ENCODE measurements at regions not wholly inside any gene's neighbourhood (a gene's known extent, or its start where the extent isn't known, plus 50 kb on each side); places are given as distances from the start of the nearest gene placed in this dataset.

- ATAC-seq: no peak
- Histone ChIP-seq H3K27me3 (no peaks in the 10 kb centered on the region), H3K36me3 (no peaks in the 10 kb centered on the region), H3K4me1 (no peaks in the 10 kb centered on the region), H3K4me3 (no peak overlapping the region), H3K27ac (no peak overlapping the region), H3K9me3 (no peaks in the 10 kb centered on the region)
- 34% methylated on average over 2 of the region's 2 CpGs for WGBS (ENCODE audit: insufficient coverage, low coverage, low lambda C conversion rate, missing lambda C conversion rate)
- no peak for DNase-seq
- intact Hi-C loops (cut with DNase I): no loop called here
- TF ChIP-seq CTCF (IDR thresholded peaks at IDR 0.05) (no peak), POLR2A (IDR thresholded peaks at IDR 0.05) (no peak)
These were observed 371.2 kb downstream of the SPRY1 start for GRCh38 chr4:123767806-123768205.

- intact Hi-C loops (cut with DNase I): loop anchor here in 1 of 2 donors (10.0 kb wide), 1 partner anchor 484 kb away; no protein-coding TSS in a partner anchor
- DNase-seq (no peak), ATAC-seq (no peak)
- 90% methylated on average over 2 of the region's 3 CpGs for WGBS (ENCODE audit: insufficient coverage, low coverage, low lambda C conversion rate, missing lambda C conversion rate)
- TF ChIP-seq POLR2A (IDR thresholded peaks at IDR 0.05) (no peak), CTCF (IDR thresholded peaks at IDR 0.05) (no peak)
- Histone ChIP-seq H3K9me3 (no peaks in the 10 kb centered on the region), H3K4me3 (no peak overlapping the region), H3K27me3 (no peaks in the 10 kb centered on the region), H3K36me3 (no peaks in the 10 kb centered on the region), H3K4me1 (no peaks in the 10 kb centered on the region), H3K27ac (no peak overlapping the region)
These were observed 374.3 kb downstream of the SPRY1 start for GRCh38 chr4:123770884-123771283.

GRCh38 chr4:123776267-123776666 lies 379.7 kb downstream of the SPRY1 start:
- TF ChIP-seq POLR2A (IDR thresholded peaks at IDR 0.05): no peak
- TF ChIP-seq CTCF (IDR thresholded peaks at IDR 0.05): no peak
- no peak overlapping the region for H3K27ac ChIP-seq
- ATAC-seq: no peak
- no peaks in the 10 kb centered on the region for H3K4me1 ChIP-seq
- no peak overlapping the region for H3K4me3 ChIP-seq
- no peak for DNase-seq
- 83% methylated on average over 1 of the region's 1 CpG for WGBS (ENCODE audit: insufficient coverage, low coverage, low lambda C conversion rate, missing lambda C conversion rate)
- H3K36me3 ChIP-seq: no peaks in the 10 kb centered on the region
- intact Hi-C loops (cut with DNase I): loop anchor here in 1 of 2 donors (10.0 kb wide), 1 partner anchor 479 kb away; no protein-coding TSS in a partner anchor
- H3K9me3 ChIP-seq: no peaks in the 10 kb centered on the region
- H3K27me3 ChIP-seq: no peaks in the 10 kb centered on the region

GRCh38 chr4:123777373-123777772 lies 380.8 kb downstream of the SPRY1 start:
- Histone ChIP-seq H3K36me3 (no peaks in the 10 kb centered on the region), H3K27ac (no peak overlapping the region), H3K4me1 (no peaks in the 10 kb centered on the region), H3K9me3 (no peaks in the 10 kb centered on the region), H3K4me3 (no peak overlapping the region), H3K27me3 (no peaks in the 10 kb centered on the region)
- 20% methylated on average over 1 of the region's 1 CpG for WGBS (ENCODE audit: insufficient coverage, low coverage, low lambda C conversion rate, missing lambda C conversion rate)
- no peak for ATAC-seq
- no peak for TF ChIP-seq POLR2A (IDR thresholded peaks at IDR 0.05)
- no peak for TF ChIP-seq CTCF (IDR thresholded peaks at IDR 0.05)
- intact Hi-C loops (cut with DNase I): loop anchor here in 1 of 2 donors (10.0 kb wide), 1 partner anchor 477 kb away; no protein-coding TSS in a partner anchor
- no peak for DNase-seq
